DND-41 (cell line): ENCODE measurements at regions not wholly inside any gene's neighbourhood (a gene's known extent, or its start where the extent isn't known, plus 50 kb on each side); places are given as distances from the start of the nearest gene placed in this dataset.

Experiments used
- CTCF ChIP-seq: IDR thresholded peaks from 2 replicates; pipeline ENCODE4 v1.5.1; 2012; ENCODE audit warnings: borderline replicate concordance, low read length, moderate library complexity, mild to moderate bottlenecking; ENCODE audit not compliant: poor library complexity, severe bottlenecking; ENCODE audit errors: extremely low read depth
- EZH2 ChIP-seq: IDR thresholded peaks from 3 replicates; pipeline ENCODE4 v1.6.1; 2012; ENCODE audit warnings: borderline replicate concordance, low read depth, mild to moderate bottlenecking, moderate library complexity, low read length, inconsistent platforms; ENCODE audit not compliant: severe bottlenecking

GRCh38 chr4:133618963-133619362 lies 469.9 kb downstream of the PCDH10 start:
- TF ChIP-seq CTCF: peak; percentile 4
- TF ChIP-seq EZH2: no peak
